Thoracic aorta (tissue), 2 donors: ENCODE measurements at regions not wholly inside any gene's neighbourhood (a gene's known extent, or its start where the extent isn't known, plus 50 kb on each side); places are given as distances from the start of the nearest gene placed in this dataset.

Experiments
- ATAC-seq: fragments of 150-250 bp; one replicate; pipeline ENCODE4 v1.8.0; 2017; ENCODE audit warnings: low read depth; ENCODE audit not compliant: insufficient number of reproducible peaks, low FRiP score
- DNase-seq: peaks from one replicate; pipeline ENCODE4 v3.0.0-alpha.2; 2020; ENCODE audit warnings: low spot score
- H3K27ac ChIP-seq, 2 donors: fragments of 200-600 bp; sonication (generic); 1 replicate in 1 of 2; 2 replicates in 1 of 2; pipeline ENCODE4 v1.5.1; 2016; ENCODE audit warnings: mild to moderate bottlenecking in 2 of 2, moderate library complexity in 2 of 2
- H3K27me3 ChIP-seq: fragments of 200-600 bp; sonication (generic); replicated peaks from 2 replicates; pipeline ENCODE4 v1.6.0; 2016; ENCODE audit warnings: mild to moderate bottlenecking; ENCODE audit not compliant: insufficient read depth
- H3K36me3 ChIP-seq: fragments of 200-600 bp; sonication (generic); one replicate; pipeline ENCODE4 v1.5.1; 2016
- H3K4me1 ChIP-seq, 2 donors: fragments of 200-600 bp; sonication (generic); 1 replicate in 1 of 2; 2 replicates in 1 of 2; pipeline versions ENCODE4 v1.5.1 to v1.6.0; 2016; ENCODE audit warnings: low read depth in 2 of 2, mild to moderate bottlenecking in 1 of 2; ENCODE audit not compliant: control insufficient read depth in 1 of 2
- H3K4me3 ChIP-seq: fragments of 200-600 bp; sonication (generic); 2 replicates; pipeline ENCODE4 v1.5.1; 2016; ENCODE audit warnings: mild to moderate bottlenecking
- H3K9me3 ChIP-seq: fragments of 200-600 bp; sonication (generic); 2 replicates; pipeline ENCODE4 v1.5.1; 2016
- CTCF ChIP-seq: fragments of 200-600 bp; sonication (generic); IDR thresholded peaks from one replicate; pipeline ENCODE4 v1.5.1; 2019; ENCODE audit warnings: antibody characterized with exemption

GRCh38 chr4:33091961-33092360 lies 2371.8 kb downstream of the PCDH7 start:
- H3K9me3 ChIP-seq: no peaks in the 10 kb centered on the region
- H3K36me3 ChIP-seq: no peaks in the 10 kb centered on the region
- no peaks in the 10 kb centered on the region for H3K4me1 ChIP-seq
- no peak overlapping the region for H3K27ac ChIP-seq
- TF ChIP-seq CTCF: no peak
- DNase-seq (no peak), ATAC-seq (no peak)
- H3K4me3 ChIP-seq: no peak overlapping the region
- no peaks in the 10 kb centered on the region for H3K27me3 ChIP-seq

DNA sequence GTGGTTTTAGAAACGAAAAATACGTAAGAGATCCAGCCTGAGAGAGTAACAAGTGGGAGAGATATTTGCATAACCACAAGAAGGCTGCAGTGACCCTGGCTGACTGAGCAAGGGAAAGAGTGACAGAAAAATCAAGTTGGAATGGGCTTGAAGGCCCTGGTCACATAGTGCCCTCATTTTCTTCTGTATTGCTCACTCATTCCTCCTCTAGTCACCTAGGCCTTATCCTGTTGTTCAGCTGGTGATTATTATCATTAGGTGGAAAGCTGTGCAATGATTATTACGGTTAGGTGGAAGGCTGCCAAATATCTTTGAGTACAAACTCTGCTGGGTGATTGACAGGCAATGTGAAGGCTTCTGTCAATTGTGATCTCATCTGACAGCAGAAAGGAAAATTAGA lies 2384.1 kb downstream of the PCDH7 start:
- TF ChIP-seq CTCF: no peak
- H3K4me3 ChIP-seq: no peak overlapping the region
- DNase-seq (no peak), ATAC-seq (no peak)
- H3K4me1 ChIP-seq: no peaks in the 10 kb centered on the region
- H3K27ac ChIP-seq: no peak overlapping the region
- H3K9me3 ChIP-seq: no peaks in the 10 kb centered on the region
- no peaks in the 10 kb centered on the region for H3K36me3 ChIP-seq
- no peaks in the 10 kb centered on the region for H3K27me3 ChIP-seq

DNA sequence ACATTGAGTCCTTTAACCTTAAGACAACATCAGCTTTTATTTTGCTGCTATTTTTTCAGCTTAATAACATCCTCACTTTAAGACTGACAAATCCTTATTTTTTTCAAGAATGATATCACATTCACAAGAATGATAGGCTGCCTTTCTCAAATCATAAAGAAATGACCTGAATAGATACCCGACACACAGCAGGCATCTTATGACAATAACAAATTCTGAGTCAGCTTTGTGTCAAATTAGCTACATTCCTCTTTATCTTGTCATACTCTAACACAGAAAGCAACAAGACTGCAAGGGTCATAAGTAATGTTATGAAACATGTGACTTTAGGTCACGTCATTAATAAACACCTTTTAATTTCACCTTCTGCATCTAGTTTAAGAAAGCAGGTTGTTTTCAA lies 2387.6 kb downstream of the PCDH7 start:
- no peak for TF ChIP-seq CTCF
- H3K27ac ChIP-seq: no peak overlapping the region
- no peaks in the 10 kb centered on the region for H3K4me1 ChIP-seq
- H3K9me3 ChIP-seq: no peaks in the 10 kb centered on the region
- H3K27me3 ChIP-seq: no peaks in the 10 kb centered on the region
- no peaks in the 10 kb centered on the region for H3K36me3 ChIP-seq
- ATAC-seq (no peak), DNase-seq (no peak)
- no peak overlapping the region for H3K4me3 ChIP-seq

DNA sequence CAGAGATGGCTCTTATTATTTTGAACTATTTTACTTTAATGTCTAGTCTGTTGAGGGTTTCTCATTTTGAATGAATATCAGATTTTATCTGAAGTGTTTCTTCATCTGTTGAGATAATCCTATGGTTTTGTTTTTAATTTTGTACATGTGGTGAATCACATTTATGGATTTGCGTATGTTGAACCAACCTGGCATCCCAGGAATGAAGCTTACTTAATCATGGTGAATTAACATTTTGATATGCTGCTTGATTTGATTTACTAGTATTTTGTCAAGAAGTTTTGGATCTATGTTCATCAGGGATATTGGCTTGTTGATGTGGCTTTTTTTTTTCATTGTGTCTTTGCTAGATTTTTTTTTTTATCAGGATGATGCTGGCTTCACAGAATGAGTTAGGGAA lies 2390.9 kb downstream of the PCDH7 start:
- ATAC-seq (no peak), DNase-seq (no peak)
- Histone ChIP-seq H3K27ac (no peak overlapping the region), H3K27me3 (no peaks in the 10 kb centered on the region), H3K9me3 (no peaks in the 10 kb centered on the region), H3K4me1 (no peaks in the 10 kb centered on the region), H3K4me3 (no peak overlapping the region), H3K36me3 (no peaks in the 10 kb centered on the region)
- no peak for TF ChIP-seq CTCF

DNA sequence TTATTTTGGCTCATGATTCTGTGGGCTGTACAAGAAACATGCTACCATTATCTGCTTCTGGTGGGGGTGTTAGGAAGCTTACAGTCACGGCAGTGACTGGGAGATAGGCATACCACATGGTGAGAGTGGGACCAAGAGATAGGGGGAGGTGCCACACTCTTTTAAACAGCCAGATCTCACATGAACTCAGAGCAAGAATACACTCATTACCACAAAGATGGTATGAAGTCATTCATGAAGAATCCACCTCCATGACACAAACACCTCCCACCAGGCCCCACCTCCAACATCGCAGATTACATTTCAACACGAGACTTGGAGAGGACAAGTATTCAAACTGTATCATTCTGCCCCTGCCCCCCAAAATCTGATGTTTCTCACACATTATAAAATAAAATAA lies 2396.7 kb downstream of the PCDH7 start:
- Histone ChIP-seq H3K9me3 (no peaks in the 10 kb centered on the region), H3K36me3 (no peaks in the 10 kb centered on the region), H3K4me3 (no peak overlapping the region), H3K27me3 (no peaks in the 10 kb centered on the region), H3K4me1 (no peaks in the 10 kb centered on the region), H3K27ac (no peak overlapping the region)
- ATAC-seq: no peak
- no peak for DNase-seq
- no peak for TF ChIP-seq CTCF
